PC-3 (cell line): ENCODE measurements at regions not wholly inside any gene's neighbourhood (a gene's known extent, or its start where the extent isn't known, plus 50 kb on each side); places are given as distances from the start of the nearest gene placed in this dataset.

Experiments used
- ATAC-seq: fragments of 200-7000 bp; cut with Tn5 transposase; 2 replicates; pipeline ENCODE4 v1.9.1; 2020; ENCODE audit warnings: mild to moderate bottlenecking, moderate library complexity
- BruUV-seq: library from RNA; stranded (reverse); fragments of 400-500 nt; replicated peaks from 2 replicates; lab custom pipeline; 2021; lab: Mats Ljungman, UMichigan
- CTCF ChIA-PET: fragments of 300-600 bp; sonication (Branson Sonifier 250); formaldehyde crosslinking; loops from one replicate; lab custom pipeline; 2022; ENCODE audit warnings: antibody characterized with exemption; lab: Charles Lee
- POLR2A ChIA-PET: fragments of 300-600 bp; sonication (Branson Sonifier 250); formaldehyde crosslinking; loops from one replicate; lab custom pipeline; 2022; ENCODE audit warnings: antibody characterized with exemption; ENCODE audit not compliant: unreplicated experiment; lab: Charles Lee
- DNase-seq: peaks from one replicate; pipeline ENCODE4 v3.0.0-alpha.2; 2015
- H2AFZ ChIP-seq: fragments of 300-600 bp; sonication (generic); 2 replicates; pipeline ENCODE4 v1.6.0; 2016; ENCODE audit warnings: antibody characterized with exemption, low read length
- H3F3A ChIP-seq: fragments of 300-600 bp; sonication (generic); one replicate; pipeline ENCODE4 v1.6.0; 2017; ENCODE audit warnings: antibody characterized with exemption, low read length, control low read depth, mild to moderate bottlenecking; ENCODE audit not compliant: unreplicated experiment
- H3K27ac ChIP-seq: fragments of 300-600 bp; sonication (generic); 2 replicates; pipeline ENCODE4 v1.5.1; 2016; ENCODE audit warnings: mild to moderate bottlenecking, low read length
- H3K27me3 ChIP-seq: fragments of 300-600 bp; sonication (generic); 2 replicates; pipeline ENCODE4 v1.6.1; 2016; ENCODE audit warnings: low read length, mixed read lengths
- H3K36me3 ChIP-seq: fragments of 300-600 bp; sonication (generic); 2 replicates; pipeline ENCODE4 v1.6.1; 2016; ENCODE audit warnings: low read depth, mixed run types, low read length, mixed read lengths
- H3K4me1 ChIP-seq: fragments of 300-600 bp; sonication (generic); 2 replicates; pipeline ENCODE4 v1.5.1; 2016; ENCODE audit warnings: low read length; ENCODE audit not compliant: insufficient read depth
- H3K4me2 ChIP-seq: fragments of 300-600 bp; sonication (generic); 2 replicates; pipeline ENCODE4 v1.6.0; 2016; ENCODE audit warnings: low read length
- H3K4me3 ChIP-seq: fragments of 300-600 bp; sonication (generic); 2 replicates; pipeline ENCODE4 v1.5.1; 2016; ENCODE audit warnings: mild to moderate bottlenecking, low read length, mixed read lengths
- H3K79me2 ChIP-seq: fragments of 300-600 bp; sonication (generic); 2 replicates; pipeline ENCODE4 v1.6.1; 2017; ENCODE audit warnings: low read length, mixed read lengths
- H3K9ac ChIP-seq: fragments of 300-600 bp; sonication (generic); 2 replicates; pipeline ENCODE4 v1.6.0; 2016; ENCODE audit warnings: mild to moderate bottlenecking, low read length
- H3K9me2 ChIP-seq: fragments of 300-600 bp; sonication (generic); replicated peaks from 2 replicates; pipeline ENCODE4 v1.6.1; 2016; ENCODE audit warnings: mixed run types, low read length, mixed read lengths
- H3K9me3 ChIP-seq: fragments of 300-600 bp; sonication (generic); 2 replicates; pipeline ENCODE4 v1.6.1; 2016; ENCODE audit warnings: low read length, mixed read lengths
- H4K20me1 ChIP-seq: fragments of 300-600 bp; sonication (generic); 2 replicates; pipeline ENCODE4 v1.6.1; 2016; ENCODE audit warnings: low read length, mixed read lengths
- EZH2 ChIP-seq: fragments of 300-600 bp; sonication (generic); IDR thresholded peaks from one replicate; pipeline ENCODE4 v1.6.1; 2017; ENCODE audit warnings: antibody characterized with exemption, mild to moderate bottlenecking, low read length; ENCODE audit not compliant: unreplicated experiment
- EZH2phosphoT487 ChIP-seq: fragments of 300-600 bp; sonication (generic); IDR thresholded peaks from 2 replicates; pipeline ENCODE4 v1.6.1; 2018; ENCODE audit warnings: mild to moderate bottlenecking, antibody characterized with exemption, low read length, borderline replicate concordance
- intact Hi-C: fragments of 100-400 bp; cut with micrococcal nuclease; formaldehyde crosslinking; loops from 2 replicates; pipeline ENCODE4 v1.9.0; 2023
- TF ChIP-seq, protein P1 (sequence below): fragments of 300-600 bp; sonication (generic); conservative IDR thresholded peaks from 2 replicates; pipeline ENCODE4 v1.5.1; 2017; ENCODE audit warnings: antibody characterized with exemption, low read depth, mild to moderate bottlenecking, low read length

DNA sequence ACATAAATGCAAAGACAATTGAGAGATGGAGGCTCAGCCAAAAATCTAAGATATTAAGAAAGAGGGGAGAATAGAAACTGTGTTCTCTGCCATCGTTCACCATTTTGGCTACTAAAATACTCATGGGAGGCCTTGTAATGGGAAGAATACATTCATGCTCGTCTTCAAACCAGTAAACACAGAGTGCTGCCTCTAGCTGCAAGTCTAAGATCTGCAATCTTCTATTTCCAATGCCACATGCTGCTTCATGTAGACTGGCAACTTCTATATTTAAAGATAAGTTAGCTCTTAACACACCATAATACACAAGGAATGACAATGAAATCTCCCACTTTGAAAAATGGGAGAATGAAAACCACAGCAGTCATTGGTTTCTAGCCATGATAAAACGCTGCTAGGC is 387.3 kb downstream of the HS3ST3B1 start:
- BruUV-seq: no TSS peak
- no peak overlapping the region for H3K4me3 ChIP-seq
- H3K9me3 ChIP-seq: peaks cover 4% of the 10 kb centered on the region; the same call in 1 of the 2 replicates
- H3K27ac ChIP-seq: no peak overlapping the region
- H3F3A ChIP-seq: no peaks in the 10 kb centered on the region
- ChIA-PET CTCF (no interaction called here), POLR2A (no interaction called here)
- no peaks in the 10 kb centered on the region for H3K4me1 ChIP-seq
- peaks cover 6% of the 10 kb centered on the region; the same call in 1 of the 2 replicates for H3K27me3 ChIP-seq
- ATAC-seq (no peak), DNase-seq (peak; percentile 12)
- intact Hi-C loops: no loop called here
- no peaks in the 10 kb centered on the region for H3K79me2 ChIP-seq
- no peak overlapping the region for H2AFZ ChIP-seq
- no peak overlapping the region for H3K4me2 ChIP-seq
- no peaks in the 10 kb centered on the region for H3K36me3 ChIP-seq
- TF ChIP-seq, protein P1, sequence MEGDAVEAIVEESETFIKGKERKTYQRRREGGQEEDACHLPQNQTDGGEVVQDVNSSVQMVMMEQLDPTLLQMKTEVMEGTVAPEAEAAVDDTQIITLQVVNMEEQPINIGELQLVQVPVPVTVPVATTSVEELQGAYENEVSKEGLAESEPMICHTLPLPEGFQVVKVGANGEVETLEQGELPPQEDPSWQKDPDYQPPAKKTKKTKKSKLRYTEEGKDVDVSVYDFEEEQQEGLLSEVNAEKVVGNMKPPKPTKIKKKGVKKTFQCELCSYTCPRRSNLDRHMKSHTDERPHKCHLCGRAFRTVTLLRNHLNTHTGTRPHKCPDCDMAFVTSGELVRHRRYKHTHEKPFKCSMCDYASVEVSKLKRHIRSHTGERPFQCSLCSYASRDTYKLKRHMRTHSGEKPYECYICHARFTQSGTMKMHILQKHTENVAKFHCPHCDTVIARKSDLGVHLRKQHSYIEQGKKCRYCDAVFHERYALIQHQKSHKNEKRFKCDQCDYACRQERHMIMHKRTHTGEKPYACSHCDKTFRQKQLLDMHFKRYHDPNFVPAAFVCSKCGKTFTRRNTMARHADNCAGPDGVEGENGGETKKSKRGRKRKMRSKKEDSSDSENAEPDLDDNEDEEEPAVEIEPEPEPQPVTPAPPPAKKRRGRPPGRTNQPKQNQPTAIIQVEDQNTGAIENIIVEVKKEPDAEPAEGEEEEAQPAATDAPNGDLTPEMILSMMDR: peak; percentile 49; the same call in 1 of the 2 replicates
- no peak for TF ChIP-seq EZH2phosphoT487
- H3K9ac ChIP-seq: no peak overlapping the region
- H4K20me1 ChIP-seq: no peaks in the 10 kb centered on the region
- H3K9me2 ChIP-seq: no peaks in the 10 kb centered on the region

GRCh38 chr17:14672830-14673229 is 371.9 kb downstream of the HS3ST3B1 start:
- no peaks in the 10 kb centered on the region for H4K20me1 ChIP-seq
- ATAC-seq (no peak), DNase-seq (peak; percentile 49)
- no peak overlapping the region for H3K9ac ChIP-seq
- no peaks in the 10 kb centered on the region for H3F3A ChIP-seq
- no peak overlapping the region for H3K27ac ChIP-seq
- no peaks in the 10 kb centered on the region for H3K9me3 ChIP-seq
- intact Hi-C loops: no loop called here
- peaks cover 19% of the 10 kb centered on the region for H3K27me3 ChIP-seq
- TF ChIP-seq EZH2phosphoT487 (no peak), EZH2 (no peak)
- TF ChIP-seq, protein P1: no peak
- CTCF ChIA-PET: no interaction called here
- H3K4me2 ChIP-seq: no peak overlapping the region
- H3K36me3 ChIP-seq: no peaks in the 10 kb centered on the region
- H2AFZ ChIP-seq: no peak overlapping the region
- H3K79me2 ChIP-seq: no peaks in the 10 kb centered on the region
- no peak overlapping the region for H3K4me3 ChIP-seq
- no TSS peak for BruUV-seq
- H3K9me2 ChIP-seq: no peaks in the 10 kb centered on the region
- H3K4me1 ChIP-seq: no peaks in the 10 kb centered on the region
- POLR2A ChIA-PET: no interaction called here

GRCh38 chr17:14670861-14671260 is 370.0 kb downstream of the HS3ST3B1 start:
- no peak for DNase-seq
- POLR2A ChIA-PET: no interaction called here
- H3K9me3 ChIP-seq: no peaks in the 10 kb centered on the region
- CTCF ChIA-PET: no interaction called here
- H3K4me2 ChIP-seq: no peak overlapping the region
- H3K9me2 ChIP-seq: no peaks in the 10 kb centered on the region
- H3K79me2 ChIP-seq: no peaks in the 10 kb centered on the region
- peaks cover 39% of the 10 kb centered on the region for H3K27me3 ChIP-seq
- H3K4me3 ChIP-seq: no peak overlapping the region
- H3F3A ChIP-seq: no peaks in the 10 kb centered on the region
- no peak for ATAC-seq
- no peaks in the 10 kb centered on the region for H4K20me1 ChIP-seq
- no peak overlapping the region for H3K27ac ChIP-seq
- no TSS peak for BruUV-seq
- no peaks in the 10 kb centered on the region for H3K36me3 ChIP-seq
- H2AFZ ChIP-seq: no peak overlapping the region
- H3K9ac ChIP-seq: no peak overlapping the region
- no peaks in the 10 kb centered on the region for H3K4me1 ChIP-seq
- TF ChIP-seq EZH2phosphoT487 (no peak), EZH2 (no peak)
- TF ChIP-seq, protein P1: no peak
- intact Hi-C loops: no loop called here
